PFSK-1 (cell line): ENCODE measurements at regions not wholly inside any gene's neighbourhood (a gene's known extent, or its start where the extent isn't known, plus 50 kb on each side); places are given as distances from the start of the nearest gene placed in this dataset.

Source experiments
- FOXP2 ChIP-seq: optimal IDR thresholded peaks from 2 replicates; pipeline ENCODE3; 2011; ENCODE audit warnings: borderline replicate concordance, control low read depth, inconsistent platforms; ENCODE audit not compliant: insufficient read depth; ENCODE audit errors: extremely low read length, extremely low read depth
- POLR2AphosphoS5 ChIP-seq: IDR thresholded peaks from 2 replicates; pipeline ENCODE4 v1.6.1; 2012; ENCODE audit warnings: low read depth, mild to moderate bottlenecking, control low read depth, low read length, moderate library complexity
- REST ChIP-seq, 2 experiments: IDR thresholded peaks; 2 replicates each; pipeline versions ENCODE4 v1.6.1 to v1.8.0; 2011 to 2012; ENCODE audit warnings: low read depth in 2 of 2, low read length in 2 of 2, control low read depth in 1 of 2, inconsistent platforms in 1 of 2, mild to moderate bottlenecking in 1 of 2, moderate library complexity in 1 of 2; ENCODE audit not compliant: insufficient read depth in 1 of 2
- SIN3A ChIP-seq: IDR thresholded peaks from 2 replicates; pipeline ENCODE4 v1.6.1; 2012; ENCODE audit warnings: mild to moderate bottlenecking, low read length, moderate library complexity, borderline replicate concordance; ENCODE audit not compliant: insufficient read depth
- TAF1 ChIP-seq: IDR thresholded peaks from 2 replicates; pipeline ENCODE4 v1.6.1; 2012; ENCODE audit warnings: low read length, control low read depth, borderline replicate concordance; ENCODE audit not compliant: insufficient read depth

GRCh38 chr17:71753070-71753469, 367.8 kb upstream of the SOX9 start:
- TF ChIP-seq TAF1 = no peak
- TF ChIP-seq SIN3A = no peak
- no peak for TF ChIP-seq POLR2AphosphoS5
- no peak for TF ChIP-seq REST (IDR thresholded peaks at IDR 0.05; ENCODE audit: insufficient read depth in 1 of 2, low read depth in 2 of 2, low read length in 2 of 2)
- TF ChIP-seq FOXP2 = no peak

- no peak for TF ChIP-seq TAF1
- no peak for TF ChIP-seq POLR2AphosphoS5
- TF ChIP-seq SIN3A = no peak
- TF ChIP-seq REST (IDR thresholded peaks at IDR 0.05; ENCODE audit: insufficient read depth in 1 of 2, low read depth in 2 of 2, low read length in 2 of 2) = no peak
- TF ChIP-seq FOXP2 = no peak
These were observed 363.7 kb upstream of the SOX9 start for GRCh38 chr17:71757156-71757555.

GRCh38 chr17:71757956-71758355, 362.9 kb upstream of the SOX9 start:
- TF ChIP-seq SIN3A (no peak), REST (IDR thresholded peaks at IDR 0.05; ENCODE audit: insufficient read depth in 1 of 2, low read depth in 2 of 2, low read length in 2 of 2) (no peak), TAF1 (no peak), POLR2AphosphoS5 (no peak), FOXP2 (no peak)

- TF ChIP-seq SIN3A = no peak
These were observed 361.3 kb upstream of the SOX9 start for GRCh38 chr17:71759422-71760060.

GRCh38 chr17:71760062-71760720, 360.6 kb upstream of the SOX9 start:
- TF ChIP-seq POLR2AphosphoS5 (no peak), TAF1 (no peak), REST (IDR thresholded peaks at IDR 0.05; ENCODE audit: insufficient read depth in 1 of 2, low read depth in 2 of 2, low read length in 2 of 2) (no peak), FOXP2 (no peak)

- TF ChIP-seq REST (IDR thresholded peaks at IDR 0.05; ENCODE audit: insufficient read depth in 1 of 2, low read depth in 2 of 2, low read length in 2 of 2) = no peak
- TF ChIP-seq POLR2AphosphoS5 = no peak
- TF ChIP-seq SIN3A = no peak
- TF ChIP-seq TAF1 = no peak
- TF ChIP-seq FOXP2 = no peak
These were observed 358.3 kb upstream of the SOX9 start for GRCh38 chr17:71762526-71762925.
